GM12892 (cell line): ENCODE measurements at regions not wholly inside any gene's neighbourhood (a gene's known extent, or its start where the extent isn't known, plus 50 kb on each side); places are given as distances from the start of the nearest gene placed in this dataset.

Experiments used
- DNase-seq: peaks from one replicate; pipeline ENCODE4 v3.0.0; 2011; ENCODE audit not compliant: insufficient read length
- FAIRE-seq: peaks from 2 replicates; lab custom pipeline; 2011; peaks lifted over from hg19 to GRCh38; lab: Jason Lieb, UNC
- POLR2A ChIP-seq: IDR thresholded peaks from 2 replicates; pipeline ENCODE4 v1.6.1; 2011; ENCODE audit warnings: low read depth, low read length, control low read depth
- POLR2AphosphoS5 ChIP-seq: IDR thresholded peaks from 2 replicates; pipeline ENCODE4 v1.6.1; 2011; ENCODE audit warnings: low read depth, low read length, control low read depth
- TAF1 ChIP-seq: IDR thresholded peaks from 2 replicates; pipeline ENCODE4 v1.6.1; 2011; ENCODE audit warnings: low read depth, mild to moderate bottlenecking, control low read depth, low read length, borderline replicate concordance

- no peak for FAIRE-seq
These were observed 483.6 kb downstream of the EPHA4 start for GRCh38 chr2:221088506-221088905.

GRCh38 chr2:221095356-221095755 is 476.7 kb downstream of the EPHA4 start:
- FAIRE-seq, result no peak
- TF ChIP-seq POLR2A, result no peak
- TF ChIP-seq TAF1, result no peak
- no peak for TF ChIP-seq POLR2AphosphoS5
- DNase-seq, result no peak

More at GRCh38 chr2:221088506-221088905, 483.6 kb downstream of the EPHA4 start:
- no peak for TF ChIP-seq POLR2AphosphoS5
- TF ChIP-seq POLR2A, result no peak
- no peak for TF ChIP-seq TAF1
- DNase-seq, result no peak

DNA sequence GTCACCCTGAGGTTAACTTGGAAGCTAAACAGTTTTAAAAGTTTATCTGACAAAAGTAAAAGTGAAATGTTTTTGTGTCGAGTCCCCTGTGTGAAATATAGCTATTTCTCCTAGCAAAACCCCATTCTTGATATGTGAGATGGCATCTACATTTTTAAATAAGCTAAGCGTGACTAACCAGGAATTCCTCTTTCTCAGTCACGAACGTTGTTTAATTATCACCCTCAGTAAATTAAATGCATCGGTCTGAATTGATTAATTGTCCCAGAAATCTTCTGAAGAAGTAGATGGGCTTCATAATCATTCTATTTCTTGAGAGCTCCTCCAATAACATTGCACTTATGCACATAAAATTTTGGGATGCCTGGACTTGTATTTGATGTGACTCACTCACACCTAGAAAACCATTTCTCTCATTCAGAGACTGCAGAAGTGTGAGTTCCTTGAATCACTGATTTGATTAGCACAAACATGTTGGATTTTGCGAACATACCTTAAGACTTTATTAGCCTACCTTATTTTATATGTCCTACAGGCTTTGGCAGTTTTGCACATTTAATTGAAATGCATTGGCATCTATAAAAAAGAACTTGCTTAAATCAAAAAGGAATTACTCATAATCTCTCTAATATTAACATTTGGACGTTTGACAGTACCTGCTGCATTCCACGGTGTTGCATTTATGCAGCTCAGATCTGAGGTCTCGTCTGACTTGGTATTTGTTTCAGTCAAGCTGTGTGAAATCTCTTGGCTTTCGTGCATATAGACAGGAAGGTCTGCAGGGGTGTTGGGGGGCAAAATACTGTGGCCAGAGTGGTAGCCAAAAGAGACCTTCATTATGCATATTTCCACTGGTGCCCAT is 475.2 kb downstream of the EPHA4 start:
- DNase-seq (no peak), FAIRE-seq (no peak)
- TF ChIP-seq POLR2AphosphoS5 (no peak), POLR2A (no peak), TAF1 (no peak)

- FAIRE-seq (no peak), DNase-seq (no peak)
- TF ChIP-seq POLR2AphosphoS5, result no peak
These were observed 474.6 kb downstream of the EPHA4 start for GRCh38 chr2:221097568-221097915.

GRCh38 chr2:221097949-221098348 is 474.2 kb downstream of the EPHA4 start:
- no peak for FAIRE-seq
- TF ChIP-seq TAF1 (no peak), POLR2A (no peak), POLR2AphosphoS5 (no peak)

GRCh38 chr2:221100467-221101089 is 471.5 kb downstream of the EPHA4 start:
- FAIRE-seq, result no peak

More at GRCh38 chr2:221097949-221098348, 474.2 kb downstream of the EPHA4 start:
- no peak for DNase-seq

GRCh38 chr2:221102896-221103688 is 469.0 kb downstream of the EPHA4 start:
- FAIRE-seq (no peak), DNase-seq (no peak)
- no peak for TF ChIP-seq POLR2A
- no peak for TF ChIP-seq POLR2AphosphoS5
- no peak for TF ChIP-seq TAF1

More at GRCh38 chr2:221100467-221101089, 471.5 kb downstream of the EPHA4 start:
- TF ChIP-seq TAF1 (no peak), POLR2A (no peak), POLR2AphosphoS5 (no peak)
- no peak for DNase-seq

DNA sequence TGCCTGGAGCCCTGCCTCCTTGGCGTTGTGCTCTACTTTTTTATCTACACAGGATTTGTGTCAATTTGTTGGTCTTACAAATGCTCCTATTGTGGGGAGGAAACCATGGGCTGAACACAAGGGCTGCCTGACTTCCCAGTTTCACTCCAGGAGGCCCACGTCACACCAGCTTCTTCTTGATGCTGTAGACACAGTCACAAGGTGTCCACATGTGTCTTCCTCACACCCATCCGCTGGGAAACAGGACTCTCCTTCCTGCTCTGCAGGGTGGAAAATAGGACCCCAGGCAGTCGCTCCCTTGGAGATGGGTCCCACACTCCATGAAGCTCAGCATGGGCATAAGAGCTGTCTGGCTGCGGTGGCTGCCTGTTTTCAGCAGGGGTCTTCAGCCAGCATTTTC is 468.2 kb downstream of the EPHA4 start:
- no peak for TF ChIP-seq POLR2AphosphoS5
- no peak for TF ChIP-seq POLR2A
- no peak for TF ChIP-seq TAF1
- no peak for FAIRE-seq
- DNase-seq, result no peak

- FAIRE-seq (no peak), DNase-seq (no peak)
- TF ChIP-seq TAF1, result no peak
- no peak for TF ChIP-seq POLR2AphosphoS5
- TF ChIP-seq POLR2A, result no peak
These were observed 467.7 kb downstream of the EPHA4 start for GRCh38 chr2:221104361-221104811.

- no peak for FAIRE-seq
- no peak for DNase-seq
- no peak for TF ChIP-seq POLR2A
- TF ChIP-seq POLR2AphosphoS5, result no peak
- TF ChIP-seq TAF1, result no peak
These were observed 465.9 kb downstream of the EPHA4 start for GRCh38 chr2:221106241-221106640.

DNA sequence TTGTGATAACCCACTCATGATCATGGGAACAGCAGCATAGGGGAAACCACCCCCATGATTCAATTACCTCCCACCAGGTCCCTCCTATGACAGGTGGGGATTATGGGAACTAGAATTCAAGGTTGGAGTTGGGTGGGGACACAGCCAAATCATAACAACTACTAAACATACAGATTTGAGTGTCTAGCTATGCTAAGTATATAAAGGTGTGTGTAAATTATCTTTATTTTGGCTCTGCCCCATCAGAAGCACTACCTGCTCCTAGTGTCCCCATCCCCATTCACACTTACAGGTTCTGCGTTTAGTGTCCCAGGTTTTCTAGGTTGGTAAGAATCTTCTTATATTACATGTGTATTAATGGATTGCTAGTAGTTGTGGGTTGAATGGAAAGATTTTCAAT is 464.7 kb downstream of the EPHA4 start:
- FAIRE-seq (no peak), DNase-seq (no peak)
- no peak for TF ChIP-seq POLR2A
- TF ChIP-seq TAF1, result no peak
- no peak for TF ChIP-seq POLR2AphosphoS5

DNA sequence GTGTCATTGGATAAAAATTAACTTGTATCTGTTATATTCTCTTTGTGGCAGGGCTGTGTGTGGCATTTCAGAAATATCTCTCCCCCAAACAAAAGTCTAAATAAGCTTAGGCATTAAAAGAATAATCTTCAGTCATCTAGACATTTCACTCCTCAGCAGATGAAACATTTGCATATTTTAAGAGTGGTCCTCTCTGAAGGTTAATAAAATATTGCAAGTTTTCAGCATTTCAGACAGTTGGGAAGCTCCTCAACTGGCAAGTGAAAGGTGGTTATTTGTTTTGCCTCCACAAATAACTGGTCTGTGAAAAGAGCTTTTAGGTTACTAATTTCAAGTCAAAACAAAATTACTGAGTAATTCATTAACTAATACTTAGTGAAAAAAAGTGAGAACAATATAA is 462.6 kb downstream of the EPHA4 start:
- no peak for TF ChIP-seq POLR2AphosphoS5
- no peak for TF ChIP-seq TAF1
- no peak for TF ChIP-seq POLR2A
- DNase-seq (no peak), FAIRE-seq (no peak)
